Panc1 (cell line): ENCODE measurements at regions not wholly inside any gene's neighbourhood (a gene's known extent, or its start where the extent isn't known, plus 50 kb on each side); places are given as distances from the start of the nearest gene placed in this dataset.
"Not testable (repeated sequence)": the region's sequence is repeated elsewhere in the genome, so short reads cannot be mapped to it uniquely, and the experiment has no call there.

Source experiments
- POLR2AphosphoS5 ChIP-seq: IDR thresholded peaks from 2 replicates; pipeline ENCODE4 v1.6.1; 2012; ENCODE audit warnings: mild to moderate bottlenecking, low read depth, low read length, moderate library complexity
- TF ChIP-seq, protein P1 (sequence below): fragments of 450-650 bp; IDR thresholded peaks from 2 replicates; pipeline ENCODE4 v1.5.1; 2017; ENCODE audit warnings: mild to moderate bottlenecking

DNA sequence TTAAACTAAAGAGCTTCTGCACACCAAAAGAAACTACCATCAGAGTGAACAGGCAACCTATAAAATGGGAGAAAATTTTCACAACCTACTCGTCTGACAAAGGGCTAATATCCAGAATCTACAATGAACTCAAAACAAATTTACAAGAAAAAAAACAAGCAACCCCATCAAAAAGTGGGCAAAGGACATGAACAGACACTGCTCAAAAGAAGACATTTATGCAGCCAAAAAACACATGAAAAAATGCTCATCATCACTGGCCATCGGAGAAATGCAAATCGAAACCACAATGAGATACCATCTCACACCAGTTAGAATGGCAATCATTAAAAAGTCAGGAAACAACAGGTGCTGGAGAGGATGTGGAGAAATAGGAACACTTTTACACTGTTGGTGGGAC, 337.6 kb downstream of the ARL4A start:
- TF ChIP-seq, protein P1, sequence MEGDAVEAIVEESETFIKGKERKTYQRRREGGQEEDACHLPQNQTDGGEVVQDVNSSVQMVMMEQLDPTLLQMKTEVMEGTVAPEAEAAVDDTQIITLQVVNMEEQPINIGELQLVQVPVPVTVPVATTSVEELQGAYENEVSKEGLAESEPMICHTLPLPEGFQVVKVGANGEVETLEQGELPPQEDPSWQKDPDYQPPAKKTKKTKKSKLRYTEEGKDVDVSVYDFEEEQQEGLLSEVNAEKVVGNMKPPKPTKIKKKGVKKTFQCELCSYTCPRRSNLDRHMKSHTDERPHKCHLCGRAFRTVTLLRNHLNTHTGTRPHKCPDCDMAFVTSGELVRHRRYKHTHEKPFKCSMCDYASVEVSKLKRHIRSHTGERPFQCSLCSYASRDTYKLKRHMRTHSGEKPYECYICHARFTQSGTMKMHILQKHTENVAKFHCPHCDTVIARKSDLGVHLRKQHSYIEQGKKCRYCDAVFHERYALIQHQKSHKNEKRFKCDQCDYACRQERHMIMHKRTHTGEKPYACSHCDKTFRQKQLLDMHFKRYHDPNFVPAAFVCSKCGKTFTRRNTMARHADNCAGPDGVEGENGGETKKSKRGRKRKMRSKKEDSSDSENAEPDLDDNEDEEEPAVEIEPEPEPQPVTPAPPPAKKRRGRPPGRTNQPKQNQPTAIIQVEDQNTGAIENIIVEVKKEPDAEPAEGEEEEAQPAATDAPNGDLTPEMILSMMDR, result not testable (repeated sequence)
- not testable (repeated sequence) for TF ChIP-seq POLR2AphosphoS5
